H9 (cell line): ENCODE measurements at regions not wholly inside any gene's neighbourhood (a gene's known extent, or its start where the extent isn't known, plus 50 kb on each side); places are given as distances from the start of the nearest gene placed in this dataset.

Source experiments
- DNase-seq: peaks from one replicate; pipeline ENCODE4 v3.0.0-alpha.2; 2017
- H2AFZ ChIP-seq: one replicate; pipeline ENCODE4 v1.6.1; 2013; ENCODE audit warnings: mild to moderate bottlenecking, low read length, control low read depth, moderate library complexity
- H2AK5ac ChIP-seq: 2 replicates; pipeline ENCODE4 v1.6.1; 2013; ENCODE audit warnings: low read length, control low read depth, mixed read lengths; ENCODE audit not compliant: insufficient read length
- H2BK120ac ChIP-seq: one replicate; pipeline ENCODE4 v1.6.1; 2013; ENCODE audit warnings: low read depth, mild to moderate bottlenecking, low read length, control low read depth, inconsistent platforms; ENCODE audit not compliant: poor library complexity, severe bottlenecking
- H2BK12ac ChIP-seq: 2 replicates; pipeline ENCODE4 v1.6.1; 2013; ENCODE audit warnings: low read length, control low read depth, mixed read lengths, low read depth; ENCODE audit not compliant: insufficient read length
- H2BK15ac ChIP-seq: 2 replicates; pipeline ENCODE4 v1.6.1; 2013; ENCODE audit warnings: low read depth, low read length, control low read depth
- H2BK20ac ChIP-seq: one replicate; pipeline ENCODE4 v1.6.1; 2013; ENCODE audit warnings: low read depth, mild to moderate bottlenecking, low read length, control low read depth, inconsistent platforms; ENCODE audit not compliant: poor library complexity, severe bottlenecking
- H2BK5ac ChIP-seq: 2 replicates; pipeline ENCODE4 v1.6.1; 2013; ENCODE audit warnings: low read length, control low read depth, mixed read lengths; ENCODE audit not compliant: insufficient read length
- H3K14ac ChIP-seq: 2 replicates; pipeline ENCODE4 v1.6.1; 2013; ENCODE audit warnings: low read length, control low read depth; ENCODE audit not compliant: insufficient read depth
- H3K18ac ChIP-seq: 2 replicates; pipeline ENCODE4 v1.6.1; 2013; ENCODE audit warnings: low read depth, mild to moderate bottlenecking, mixed read lengths, low read length, control low read depth; ENCODE audit not compliant: insufficient read length
- H3K23ac ChIP-seq: 2 replicates; pipeline ENCODE4 v1.6.1; 2013; ENCODE audit warnings: low read length, control low read depth, mixed read lengths, low read depth; ENCODE audit not compliant: insufficient read length
- H3K23me2 ChIP-seq: 2 replicates; pipeline ENCODE4 v1.6.1; 2013; ENCODE audit warnings: low read depth, mild to moderate bottlenecking, mixed read lengths, low read length, control low read depth; ENCODE audit not compliant: insufficient read length, poor library complexity, severe bottlenecking
- H3K27ac ChIP-seq: 2 replicates; pipeline ENCODE4 v1.5.1; 2013; ENCODE audit warnings: low read length, control low read depth, mixed read lengths, low read depth; ENCODE audit not compliant: insufficient read length
- H3K27me3 ChIP-seq: 2 replicates; pipeline ENCODE4 v1.6.1; 2013; ENCODE audit warnings: low read length, control low read depth, inconsistent platforms; ENCODE audit not compliant: insufficient read depth
- H3K4ac ChIP-seq: 2 replicates; pipeline ENCODE4 v1.6.1; 2013; ENCODE audit warnings: low read depth, mild to moderate bottlenecking, control low read depth, inconsistent platforms, low read length, moderate library complexity
- H3K4me1 ChIP-seq: 2 replicates; pipeline ENCODE4 v1.6.1; 2013; ENCODE audit warnings: low read length, control low read depth, inconsistent platforms; ENCODE audit not compliant: insufficient read depth
- H3K4me2 ChIP-seq: 2 replicates; pipeline ENCODE4 v1.6.1; 2013; ENCODE audit warnings: low read length, control low read depth, mixed read lengths; ENCODE audit not compliant: insufficient read length, insufficient read depth
- H3K56ac ChIP-seq: 2 replicates; pipeline ENCODE4 v1.6.1; 2013; ENCODE audit warnings: low read depth, mild to moderate bottlenecking, mixed read lengths, low read length, control low read depth; ENCODE audit not compliant: insufficient read length
- H3K79me1 ChIP-seq: 2 replicates; pipeline ENCODE4 v1.6.1; 2013; ENCODE audit warnings: low read depth, mild to moderate bottlenecking, moderate library complexity, low read length, control low read depth, inconsistent platforms; ENCODE audit not compliant: insufficient read depth, poor library complexity, severe bottlenecking
- H3K79me2 ChIP-seq: 2 replicates; pipeline ENCODE4 v1.6.1; 2013; ENCODE audit warnings: low read length, control low read depth, inconsistent platforms; ENCODE audit not compliant: insufficient read depth
- H3K9ac ChIP-seq: 2 replicates; pipeline ENCODE4 v1.6.1; 2013; ENCODE audit warnings: low read length, control low read depth, mixed read lengths; ENCODE audit not compliant: insufficient read length; ENCODE audit errors: extremely low read depth
- H3K9me3 ChIP-seq: one replicate; pipeline ENCODE4 v1.6.1; 2013; ENCODE audit warnings: low read depth, low read length, inconsistent platforms; ENCODE audit not compliant: control insufficient read depth
- H3T11ph ChIP-seq: one replicate; pipeline ENCODE4 v1.6.1; 2013; ENCODE audit warnings: mild to moderate bottlenecking, low read length, control low read depth, inconsistent platforms
- H4K20me1 ChIP-seq: one replicate; pipeline ENCODE4 v1.6.1; 2013; ENCODE audit not compliant: control insufficient read depth, insufficient read length, insufficient read depth
- H4K5ac ChIP-seq: 2 replicates; pipeline ENCODE4 v1.6.1; 2013; ENCODE audit warnings: low read depth, mild to moderate bottlenecking, mixed read lengths, low read length, control low read depth; ENCODE audit not compliant: insufficient read length
- H4K8ac ChIP-seq: replicated peaks from 2 replicates; pipeline ENCODE4 v1.6.1; 2013; ENCODE audit warnings: low read length, control low read depth, mixed read lengths, low read depth; ENCODE audit not compliant: insufficient read length
- H4K91ac ChIP-seq: 2 replicates; pipeline ENCODE4 v1.6.1; 2013; ENCODE audit warnings: low read depth, mild to moderate bottlenecking, moderate library complexity, mixed read lengths, low read length, control low read depth; ENCODE audit not compliant: insufficient read length
- H3K27ac Mint-ChIP-seq, 3 experiments: 2 replicates in 2 of 3; 3 replicates in 1 of 3; pipeline ENCODE4 v1.8.0; 2020 to 2021; ENCODE audit warnings: mixed read lengths in 3 of 3, mild to moderate bottlenecking in 1 of 3, moderate library complexity in 1 of 3
- H3K27me3 Mint-ChIP-seq: 2 replicates; pipeline ENCODE4 v1.8.0; 2021; ENCODE audit warnings: low read depth, mild to moderate bottlenecking, moderate library complexity, mixed read lengths
- H3K36me3 Mint-ChIP-seq, 3 experiments: 2 replicates in 2 of 3; 3 replicates in 1 of 3; pipeline ENCODE4 v1.8.0; 2020 to 2021; ENCODE audit warnings: low read depth in 3 of 3, mixed read lengths in 3 of 3; ENCODE audit not compliant: insufficient read depth in 1 of 3
- H3K4me1 Mint-ChIP-seq, 2 experiments: 2 replicates each; pipeline ENCODE4 v1.8.0; 2020; ENCODE audit warnings: mixed read lengths in 2 of 2
- H3K4me3 Mint-ChIP-seq, 2 experiments: 2 replicates in 1 of 2; 3 replicates in 1 of 2; pipeline ENCODE4 v1.8.0; 2020 to 2021; ENCODE audit warnings: mild to moderate bottlenecking in 2 of 2, mixed read lengths in 2 of 2, moderate library complexity in 1 of 2
- H3K9me3 Mint-ChIP-seq, 2 experiments: 2 replicates in 1 of 2; 3 replicates in 1 of 2; pipeline ENCODE4 v1.8.0; 2020; ENCODE audit warnings: mild to moderate bottlenecking in 2 of 2, mixed read lengths in 2 of 2, moderate library complexity in 1 of 2
- WGBS: extraction: QIAGEN DNeasy Blood & Tissue Kit; methylation state at CpG from one replicate; pipeline ENCODE4 v1.1.7; 2013; ENCODE audit warnings: missing lambda C conversion rate, low lambda C conversion rate, mixed read lengths; ENCODE audit not compliant: insufficient read length; ENCODE audit errors: extremely low coverage; 5-methylcytosine and 5-hydroxymethylcytosine counted together
- TF ChIP-seq, protein P1 (sequence below): fragments of 200-600 bp; sonication (generic); conservative IDR thresholded peaks from 3 replicates; pipeline ENCODE4 v1.8.0; 2021; ENCODE audit warnings: antibody characterized with exemption, mild to moderate bottlenecking

DNA sequence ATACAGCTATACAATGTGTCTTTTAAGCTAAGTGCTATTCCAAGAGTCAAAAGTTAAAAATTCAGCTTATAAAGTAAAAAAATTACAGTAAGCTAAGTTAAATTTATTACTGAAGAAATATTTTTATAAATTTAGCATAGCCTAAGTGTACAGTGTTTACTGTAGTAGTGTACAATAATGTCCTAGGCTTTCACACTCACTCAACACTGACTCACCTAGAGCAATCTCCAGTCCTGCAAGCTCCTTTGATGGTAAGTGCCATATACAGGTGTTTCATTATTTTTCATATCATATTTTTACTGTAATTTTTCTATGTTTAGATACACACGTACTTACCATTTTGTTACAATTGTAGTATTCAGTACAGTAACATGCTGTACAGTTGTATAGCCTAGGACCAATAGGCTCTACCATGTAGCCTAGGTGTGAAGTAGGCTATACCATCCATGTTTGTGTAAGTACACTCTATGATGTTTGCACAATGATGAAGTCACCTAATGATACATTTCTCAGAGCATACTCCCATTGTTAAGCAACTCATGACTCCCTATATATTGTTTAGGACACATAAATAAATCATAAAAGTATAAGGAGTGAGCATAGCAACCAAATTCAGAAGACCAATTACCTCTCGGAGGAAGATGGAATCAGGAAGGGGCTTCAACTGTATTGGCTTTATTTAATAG lies 165.1 kb upstream of the SLC30A5 start:
- Histone ChIP-seq H3K79me2 (no peaks in the 10 kb centered on the region), H3K4me2 (no peak overlapping the region), H4K8ac (no peak overlapping the region), H3K27ac (no peak overlapping the region), H3K79me1 (no peaks in the 10 kb centered on the region), H2AFZ (no peak overlapping the region), H2BK12ac (no peak overlapping the region), H3K23me2 (no peaks in the 10 kb centered on the region), H2BK15ac (no peak overlapping the region), H2BK20ac (no peak overlapping the region), H3K9ac (no peak overlapping the region), H3T11ph (no peak overlapping the region), H3K56ac (no peak overlapping the region), H2AK5ac (no peak overlapping the region), H3K23ac (no peak overlapping the region), H3K9me3 (peaks cover 39% of the 10 kb centered on the region), H3K4me1 (peaks cover 7% of the 10 kb centered on the region; the same call in 1 of the 2 replicates), H3K27me3 (no peaks in the 10 kb centered on the region), H3K4ac (no peak overlapping the region), H3K18ac (no peak overlapping the region), H3K14ac (no peak overlapping the region), H4K5ac (no peak overlapping the region), H4K91ac (no peak overlapping the region), H4K20me1 (no peaks in the 10 kb centered on the region), H2BK120ac (no peak overlapping the region), H2BK5ac (no peak overlapping the region)
- H3K4me1 Mint-ChIP-seq: peaks cover 18 to 19% of the 10 kb centered on the region in 2 experiments
- no CpG with 5 or more reads among the region's 2 CpGs for WGBS
- peaks cover 42 to 74% (median 57%) of the 10 kb centered on the region in 3 experiments for H3K36me3 Mint-ChIP-seq
- no peak overlapping the region for H3K27ac Mint-ChIP-seq
- peaks cover 4% of the 10 kb centered on the region for H3K27me3 Mint-ChIP-seq
- no peak overlapping the region for H3K4me3 Mint-ChIP-seq
- DNase-seq: no peak
- TF ChIP-seq, protein P1, sequence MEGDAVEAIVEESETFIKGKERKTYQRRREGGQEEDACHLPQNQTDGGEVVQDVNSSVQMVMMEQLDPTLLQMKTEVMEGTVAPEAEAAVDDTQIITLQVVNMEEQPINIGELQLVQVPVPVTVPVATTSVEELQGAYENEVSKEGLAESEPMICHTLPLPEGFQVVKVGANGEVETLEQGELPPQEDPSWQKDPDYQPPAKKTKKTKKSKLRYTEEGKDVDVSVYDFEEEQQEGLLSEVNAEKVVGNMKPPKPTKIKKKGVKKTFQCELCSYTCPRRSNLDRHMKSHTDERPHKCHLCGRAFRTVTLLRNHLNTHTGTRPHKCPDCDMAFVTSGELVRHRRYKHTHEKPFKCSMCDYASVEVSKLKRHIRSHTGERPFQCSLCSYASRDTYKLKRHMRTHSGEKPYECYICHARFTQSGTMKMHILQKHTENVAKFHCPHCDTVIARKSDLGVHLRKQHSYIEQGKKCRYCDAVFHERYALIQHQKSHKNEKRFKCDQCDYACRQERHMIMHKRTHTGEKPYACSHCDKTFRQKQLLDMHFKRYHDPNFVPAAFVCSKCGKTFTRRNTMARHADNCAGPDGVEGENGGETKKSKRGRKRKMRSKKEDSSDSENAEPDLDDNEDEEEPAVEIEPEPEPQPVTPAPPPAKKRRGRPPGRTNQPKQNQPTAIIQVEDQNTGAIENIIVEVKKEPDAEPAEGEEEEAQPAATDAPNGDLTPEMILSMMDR: no peak
- H3K9me3 Mint-ChIP-seq: peaks cover 44 to 74% of the 10 kb centered on the region in 2 experiments
